ENCODE measurements at regions not wholly inside any gene's neighbourhood (a gene's known extent, or its start where the extent isn't known, plus 50 kb on each side); places are given as distances from the start of the nearest gene placed in this dataset.

DNA sequence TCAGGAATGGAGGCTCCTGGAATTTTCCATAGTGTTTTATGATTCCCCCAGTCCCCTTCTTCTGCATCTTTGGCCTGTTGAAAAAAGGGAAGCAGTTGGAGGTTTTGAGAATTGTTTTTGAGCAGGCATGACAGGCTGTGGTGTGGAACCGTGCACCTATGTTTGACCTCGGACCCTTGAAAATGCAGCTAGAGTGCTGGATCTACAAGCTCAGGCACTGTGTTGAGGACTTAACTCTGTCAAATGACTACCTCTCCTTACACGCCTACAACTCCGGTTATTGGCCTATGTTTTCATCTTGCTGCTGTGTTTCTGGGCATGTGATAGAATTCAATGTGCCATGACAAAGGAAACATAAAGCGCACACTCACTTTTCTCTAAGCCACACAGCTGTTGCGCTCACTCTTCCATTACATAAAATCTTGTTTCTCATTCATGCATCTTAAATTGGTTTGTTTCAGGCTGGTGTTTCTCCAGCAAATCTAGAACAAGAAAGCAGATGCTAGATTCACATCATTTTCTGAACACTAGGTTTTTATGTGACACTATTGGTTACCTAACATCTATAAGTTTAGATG lies 616.6 kb downstream of the FGF9 start (continued):
- TF ChIP-seq JUND (IDR thresholded peaks at IDR 0.05), result no peak
- TF ChIP-seq, protein P1, sequence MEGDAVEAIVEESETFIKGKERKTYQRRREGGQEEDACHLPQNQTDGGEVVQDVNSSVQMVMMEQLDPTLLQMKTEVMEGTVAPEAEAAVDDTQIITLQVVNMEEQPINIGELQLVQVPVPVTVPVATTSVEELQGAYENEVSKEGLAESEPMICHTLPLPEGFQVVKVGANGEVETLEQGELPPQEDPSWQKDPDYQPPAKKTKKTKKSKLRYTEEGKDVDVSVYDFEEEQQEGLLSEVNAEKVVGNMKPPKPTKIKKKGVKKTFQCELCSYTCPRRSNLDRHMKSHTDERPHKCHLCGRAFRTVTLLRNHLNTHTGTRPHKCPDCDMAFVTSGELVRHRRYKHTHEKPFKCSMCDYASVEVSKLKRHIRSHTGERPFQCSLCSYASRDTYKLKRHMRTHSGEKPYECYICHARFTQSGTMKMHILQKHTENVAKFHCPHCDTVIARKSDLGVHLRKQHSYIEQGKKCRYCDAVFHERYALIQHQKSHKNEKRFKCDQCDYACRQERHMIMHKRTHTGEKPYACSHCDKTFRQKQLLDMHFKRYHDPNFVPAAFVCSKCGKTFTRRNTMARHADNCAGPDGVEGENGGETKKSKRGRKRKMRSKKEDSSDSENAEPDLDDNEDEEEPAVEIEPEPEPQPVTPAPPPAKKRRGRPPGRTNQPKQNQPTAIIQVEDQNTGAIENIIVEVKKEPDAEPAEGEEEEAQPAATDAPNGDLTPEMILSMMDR (IDR thresholded peaks at IDR 0.05 in 2 of 3, conservative IDR thresholded peaks at IDR 0.05 in 1 of 3; ENCODE audit: borderline replicate concordance in 1 of 3, insufficient read depth in 1 of 3, low read depth in 2 of 3, low read length in 2 of 3), result no peak
- TF ChIP-seq POLR2A (IDR thresholded peaks at IDR 0.05; ENCODE audit: borderline replicate concordance, extremely low read depth, insufficient read depth, insufficient read length), result no peak
- no peak for TF ChIP-seq EZH2 (IDR thresholded peaks at IDR 0.05)
- TF ChIP-seq SRF (IDR thresholded peaks at IDR 0.05; ENCODE audit: low read depth), result no peak
- TF ChIP-seq ELF1 (IDR thresholded peaks at IDR 0.05; ENCODE audit: borderline replicate concordance, low read depth), result no peak

DNA sequence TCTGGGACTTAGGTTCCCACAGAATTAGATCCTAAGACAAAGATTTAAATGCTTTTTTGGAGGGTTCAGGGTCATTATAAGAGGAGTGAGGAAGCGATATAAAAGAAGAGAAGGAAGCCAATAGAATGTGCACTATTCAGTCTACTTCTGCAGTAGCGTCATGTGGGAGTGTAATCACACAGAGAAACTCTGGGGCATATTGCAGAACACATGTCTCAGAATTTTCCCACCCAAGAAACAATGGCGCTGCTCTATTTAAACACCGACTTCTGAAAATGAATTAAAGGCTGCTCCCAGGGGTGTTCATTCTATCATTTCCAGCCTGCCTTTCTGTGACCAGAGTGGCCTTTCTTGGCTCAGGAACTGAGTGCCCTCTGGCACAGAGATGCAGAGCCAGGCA lies 617.6 kb downstream of the FGF9 start:
- no peak for ATAC-seq
- no TSS peak for BruUV-seq (replicated peaks)
- CTCF ChIA-PET, result no interaction called here
- intact Hi-C loops (cut with micrococcal nuclease), result no loop called here
- Histone ChIP-seq H3K9ac (ENCODE audit: low read length) (no peak overlapping the region), H3K4me1 (ENCODE audit: control insufficient read depth in 1 of 2, insufficient read depth in 2 of 2, low read length in 2 of 2) (no peaks in the 10 kb centered on the region), H3K79me2 (ENCODE audit: insufficient read depth, low read length) (no peaks in the 10 kb centered on the region), H3K9me2 (ENCODE audit: insufficient read depth) (no peaks in the 10 kb centered on the region), H3K36me3 (ENCODE audit: control insufficient read depth in 1 of 2, insufficient read depth in 2 of 2, low read length in 2 of 2) (no peaks in the 10 kb centered on the region), H2AFZ (ENCODE audit: low read depth, low read length, poor library complexity, severe bottlenecking) (no peak overlapping the region), H4K20me1 (ENCODE audit: insufficient read depth) (no peaks in the 10 kb centered on the region), H3K4me2 (ENCODE audit: low read length) (no peak overlapping the region), H3K27me3 (ENCODE audit: insufficient read depth, low read length) (no peaks in the 10 kb centered on the region), H3K4me3 (replicated peaks in 1 of 2; ENCODE audit: low read depth in 1 of 2, low read length in 2 of 2) (no peak overlapping the region), H3K9me3 (ENCODE audit: control insufficient read depth in 1 of 2, insufficient read depth in 1 of 2, low read depth in 1 of 2, low read length in 2 of 2) (no peaks in the 10 kb centered on the region), H3K27ac (ENCODE audit: low read depth, low read length) (no peak overlapping the region)
- RAD21 ChIA-PET (ENCODE audit: low non-redundant PET in 1 of 2, low total read pairs in 2 of 2, uncharacterized antibody in 2 of 2, unreplicated experiment in 2 of 2), result no interaction called here
- TF ChIP-seq TCF7L2 (IDR thresholded peaks at IDR 0.05; ENCODE audit: borderline replicate concordance, extremely low read depth, insufficient read depth, insufficient read length), result no peak
- POLR2A ChIA-PET, result no interaction called here
- no peak for DNase-seq (ENCODE audit: low read depth, low spot score)

All from HCT116 (cell line).